HCT116 (cell line): ENCODE measurements at regions not wholly inside any gene's neighbourhood (a gene's known extent, or its start where the extent isn't known, plus 50 kb on each side); places are given as distances from the start of the nearest gene placed in this dataset.

Source experiments
- ATAC-seq: fragments of 200-7000 bp; cut with Tn5 transposase; 2 replicates; pipeline ENCODE4 v1.9.1; 2020; ENCODE audit warnings: mild to moderate bottlenecking, moderate library complexity
- BruUV-seq: library from RNA; stranded (reverse); fragments of 400-500 nt; replicated peaks from 2 replicates; lab custom pipeline; 2021; lab: Mats Ljungman, UMichigan
- CTCF ChIA-PET: fragments of 300-600 bp; sonication (Branson Sonifier 250); formaldehyde crosslinking; loops from one replicate; lab custom pipeline; 2021; ENCODE audit warnings: antibody characterized with exemption; lab: Charles Lee
- POLR2A ChIA-PET: fragments of 300-600, 350-600 bp; sonication (Branson Sonifier 250); formaldehyde crosslinking; loops from one replicate; lab custom pipeline; 2021; ENCODE audit warnings: antibody characterized with exemption; lab: Charles Lee
- RAD21 ChIA-PET, 2 experiments: fragments of 300-600 bp; sonication (Branson Sonifier 250); formaldehyde crosslinking; loops; one replicate each; lab custom pipeline; 2023; ENCODE audit warnings: low total read pairs in 2 of 2; ENCODE audit not compliant: uncharacterized antibody in 2 of 2, unreplicated experiment in 2 of 2, low non-redundant PET in 1 of 2; lab: Charles Lee
- DNase-seq: peaks from one replicate; pipeline ENCODE4 v3.0.0-alpha.2; 2010; ENCODE audit warnings: low read depth, low spot score
- H2AFZ ChIP-seq: fragments of 200-600 bp; shearing (Covaris generic), sonication (generic); 2 replicates; pipeline ENCODE4 v1.6.1; 2017; ENCODE audit warnings: low read depth, mixed run types, mixed read lengths, antibody characterized with exemption, low read length; ENCODE audit not compliant: poor library complexity, severe bottlenecking
- H3K27ac ChIP-seq: 2 replicates; pipeline ENCODE4 v1.5.1; 2012; ENCODE audit warnings: low read depth, low read length
- H3K27me3 ChIP-seq: fragments of 200-600 bp; sonication (generic); 2 replicates; pipeline ENCODE4 v1.6.1; 2016; ENCODE audit warnings: mixed run types, low read length, mixed read lengths; ENCODE audit not compliant: insufficient read depth
- H3K36me3 ChIP-seq, 2 experiments: fragments of 200-500 bp in 1 of 2; fragments of 200-600 bp in 1 of 2; sonication (Bioruptor generic) in 1 of 2; sonication (generic) in 1 of 2; 2 replicates each; pipeline versions ENCODE4 v1.5.1 to v1.6.1; 2014 to 2016; ENCODE audit warnings: low read length in 2 of 2, inconsistent platforms in 1 of 2, mixed read lengths in 1 of 2, mixed run types in 1 of 2; ENCODE audit not compliant: insufficient read depth in 2 of 2, control insufficient read depth in 1 of 2
- H3K4me1 ChIP-seq, 2 experiments: fragments of 200-600 bp in 1 of 2; sonication (generic) in 1 of 2; 2 replicates each; pipeline versions ENCODE4 v1.5.1 to v1.6.1; 2012 to 2017; ENCODE audit warnings: low read length in 2 of 2, inconsistent platforms in 1 of 2, mild to moderate bottlenecking in 1 of 2, mixed read lengths in 1 of 2, mixed run types in 1 of 2, moderate library complexity in 1 of 2; ENCODE audit not compliant: insufficient read depth in 2 of 2, control insufficient read depth in 1 of 2
- H3K4me2 ChIP-seq: fragments of 200-600 bp; sonication (generic); 2 replicates; pipeline ENCODE4 v1.6.1; 2017; ENCODE audit warnings: mixed run types, low read length, mixed read lengths
- H3K4me3 ChIP-seq, 2 experiments: fragments of 200-600 bp in 1 of 2; sonication (generic) in 1 of 2; replicated peaks in 1 of 2; 2 replicates each; pipeline ENCODE4 v1.5.1; 2011 to 2016; ENCODE audit warnings: low read length in 2 of 2, control low read depth in 1 of 2, low read depth in 1 of 2, mild to moderate bottlenecking in 1 of 2, mixed read lengths in 1 of 2, mixed run types in 1 of 2
- H3K79me2 ChIP-seq: fragments of 200-600 bp; sonication (generic); 2 replicates; pipeline ENCODE4 v1.6.1; 2017; ENCODE audit warnings: mild to moderate bottlenecking, mixed run types, low read length, moderate library complexity, mixed read lengths; ENCODE audit not compliant: insufficient read depth
- H3K9ac ChIP-seq: fragments of 200-600 bp; sonication (generic); 2 replicates; pipeline ENCODE4 v1.6.1; 2016; ENCODE audit warnings: low read length, mixed read lengths
- H3K9me2 ChIP-seq: fragments of 200-600 bp; sonication (generic), shearing (Covaris generic); 2 replicates; pipeline ENCODE4 v1.6.1; 2017; ENCODE audit warnings: mixed run types, mild to moderate bottlenecking, moderate library complexity; ENCODE audit not compliant: insufficient read depth
- H3K9me3 ChIP-seq, 2 experiments: fragments of 200-500 bp in 1 of 2; fragments of 200-600 bp in 1 of 2; sonication (Bioruptor generic) in 1 of 2; sonication (generic) in 1 of 2; 2 replicates each; pipeline ENCODE4 v1.6.1; 2014 to 2017; ENCODE audit warnings: low read length in 2 of 2, mixed read lengths in 2 of 2, inconsistent platforms in 1 of 2, low read depth in 1 of 2, mild to moderate bottlenecking in 1 of 2, mixed run types in 1 of 2, moderate library complexity in 1 of 2; ENCODE audit not compliant: control insufficient read depth in 1 of 2, insufficient read depth in 1 of 2
- H4K20me1 ChIP-seq: fragments of 200-600 bp; sonication (generic), shearing (Covaris generic); 2 replicates; pipeline ENCODE4 v1.6.1; 2017; ENCODE audit warnings: mixed run types, mild to moderate bottlenecking, moderate library complexity; ENCODE audit not compliant: insufficient read depth
- ATF3 ChIP-seq: IDR thresholded peaks from 2 replicates; pipeline ENCODE4 v1.6.1; 2012
- EGR1 ChIP-seq: IDR thresholded peaks from 2 replicates; pipeline ENCODE4 v1.6.1; 2012; ENCODE audit warnings: low read depth
- ELF1 ChIP-seq: IDR thresholded peaks from 2 replicates; pipeline ENCODE4 v1.6.1; 2012; ENCODE audit warnings: low read depth, borderline replicate concordance
- FOSL1 ChIP-seq: IDR thresholded peaks from 2 replicates; pipeline ENCODE4 v1.6.1; 2012; ENCODE audit warnings: low read depth
- JUND ChIP-seq: IDR thresholded peaks from 2 replicates; pipeline ENCODE4 v1.6.1; 2012
- POLR2A ChIP-seq: IDR thresholded peaks from 2 replicates; pipeline ENCODE4 v1.7.0; 2011; ENCODE audit warnings: borderline replicate concordance; ENCODE audit not compliant: insufficient read depth, insufficient read length; ENCODE audit errors: extremely low read depth
- REST ChIP-seq: IDR thresholded peaks from 2 replicates; pipeline ENCODE4 v1.6.1; 2012; ENCODE audit warnings: low read depth
- SIN3A ChIP-seq: IDR thresholded peaks from 2 replicates; pipeline ENCODE4 v1.6.1; 2012; ENCODE audit warnings: low read depth
- SRF ChIP-seq: IDR thresholded peaks from 2 replicates; pipeline ENCODE4 v1.6.1; 2012; ENCODE audit warnings: low read depth
- YY1 ChIP-seq: IDR thresholded peaks from 2 replicates; pipeline ENCODE4 v1.6.1; 2011; ENCODE audit warnings: low read length, low read depth, moderate library complexity, mild to moderate bottlenecking; ENCODE audit not compliant: insufficient replicate concordance; ENCODE audit errors: extremely low read depth
- ZFX ChIP-seq: fragments of 450-650 bp; IDR thresholded peaks from 2 replicates; pipeline ENCODE4 v1.6.1; 2017
- ZNF274 ChIP-seq: fragments of 200-500 bp; sonication (Bioruptor generic); IDR thresholded peaks from 2 replicates; pipeline ENCODE4 v1.6.1; 2014; ENCODE audit warnings: mild to moderate bottlenecking, low read depth, low read length, inconsistent platforms
- intact Hi-C: fragments of 100-400 bp; cut with micrococcal nuclease; formaldehyde crosslinking; loops from 2 replicates; pipeline ENCODE4 v1.10.0; 2022

DNA sequence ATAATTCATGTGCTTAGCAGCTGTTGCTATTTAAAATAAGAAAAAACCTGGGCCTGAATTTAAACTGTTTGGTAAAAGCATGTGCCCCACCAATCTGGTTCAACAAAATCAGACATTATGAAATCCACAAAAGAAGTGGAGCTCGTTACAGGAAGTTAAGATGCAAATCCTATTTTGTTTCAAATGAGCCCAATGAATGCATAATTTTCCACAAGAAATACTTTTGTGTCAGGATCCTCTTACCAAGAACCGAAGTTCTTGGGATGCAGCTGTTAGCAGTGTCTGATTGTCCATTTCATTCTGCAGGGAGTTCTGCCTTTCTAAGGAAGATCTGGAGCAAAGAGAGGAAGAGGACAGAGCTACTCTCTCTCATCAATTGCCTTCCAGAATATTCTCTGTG, 105.7 kb upstream of the RBBP6 start (continued):
- TF ChIP-seq EGR1: no peak
- TF ChIP-seq SRF: no peak
- no peak for TF ChIP-seq FOSL1
- no peak for TF ChIP-seq REST
- no peak for TF ChIP-seq ZFX
- no peak for TF ChIP-seq YY1

- Histone ChIP-seq H4K20me1 (no peaks in the 10 kb centered on the region), H3K79me2 (no peaks in the 10 kb centered on the region), H3K9me3 (no peaks in the 10 kb centered on the region), H3K27me3 (peaks cover 10% of the 10 kb centered on the region; the same call in 1 of the 2 replicates), H3K4me3 (no peak overlapping the region), H3K4me2 (no peak overlapping the region), H3K9ac (no peak overlapping the region), H3K27ac (no peak overlapping the region), H3K4me1 (no peaks in the 10 kb centered on the region), H2AFZ (no peak overlapping the region), H3K9me2 (no peaks in the 10 kb centered on the region), H3K36me3 (no peaks in the 10 kb centered on the region)
- POLR2A ChIA-PET: no interaction called here
- RAD21 ChIA-PET: no interaction called here
- TF ChIP-seq POLR2A (no peak), JUND (no peak), ZNF274 (no peak), ATF3 (no peak), FOSL1 (no peak), ELF1 (no peak), SIN3A (no peak)
- no peak for ATAC-seq
- BruUV-seq: no TSS peak
- DNase-seq: no peak
- CTCF ChIA-PET: no interaction called here
- intact Hi-C loops: no loop called here
Observed at GRCh38 chr16:24440306-24440705, 99.1 kb upstream of the RBBP6 start.
